GM23338 (cell line): ENCODE measurements at regions not wholly inside any gene's neighbourhood (a gene's known extent, or its start where the extent isn't known, plus 50 kb on each side); places are given as distances from the start of the nearest gene placed in this dataset.

Experiments
- ATAC-seq: fragments of 200-7000 bp; cut with Tn5 transposase; 3 replicates; pipeline ENCODE4 v1.9.1; 2020
- DNase-seq: peaks from one replicate; pipeline ENCODE4 v3.0.0-alpha.2; 2015; ENCODE audit warnings: low spot score
- H2AFZ ChIP-seq: fragments of 200-600 bp; sonication (generic); 2 replicates; pipeline ENCODE4 v1.8.0; 2016; ENCODE audit warnings: antibody characterized with exemption, mild to moderate bottlenecking, moderate library complexity
- H3F3A ChIP-seq: fragments of 200-600 bp; sonication (generic); replicated peaks from 2 replicates; pipeline ENCODE4 v1.8.0; 2017; ENCODE audit warnings: antibody characterized with exemption, mixed run types, low read depth
- H3K27ac ChIP-seq: fragments of 200-600 bp; sonication (generic); 2 replicates; pipeline ENCODE4 v1.6.1; 2016; ENCODE audit warnings: low read depth
- H3K27me3 ChIP-seq: fragments of 200-600 bp; sonication (generic); 2 replicates; pipeline ENCODE4 v1.8.0; 2016; ENCODE audit warnings: mild to moderate bottlenecking, mixed run types, moderate library complexity; ENCODE audit not compliant: insufficient read depth
- H3K36me3 ChIP-seq: fragments of 200-600 bp; sonication (generic); 2 replicates; pipeline ENCODE4 v1.8.0; 2016; ENCODE audit warnings: mild to moderate bottlenecking; ENCODE audit not compliant: insufficient read depth
- H3K4me1 ChIP-seq: fragments of 200-600 bp; sonication (generic); 2 replicates; pipeline ENCODE4 v1.8.0; 2016; ENCODE audit warnings: mild to moderate bottlenecking, moderate library complexity; ENCODE audit not compliant: insufficient read depth
- H3K4me2 ChIP-seq: fragments of 200-600 bp; sonication (generic); 2 replicates; pipeline ENCODE4 v1.7.1; 2017; ENCODE audit warnings: mixed run types
- H3K4me3 ChIP-seq: fragments of 200-600 bp; sonication (generic); 2 replicates; pipeline ENCODE4 v1.6.1; 2016; ENCODE audit warnings: mixed run types
- H3K79me2 ChIP-seq: fragments of 200-600 bp; sonication (generic); replicated peaks from 2 replicates; pipeline ENCODE4 v1.8.0; 2017; ENCODE audit warnings: mild to moderate bottlenecking; ENCODE audit not compliant: insufficient read depth
- H3K9me2 ChIP-seq: fragments of 200-600 bp; sonication (generic); 2 replicates; pipeline ENCODE4 v1.8.0; 2017; ENCODE audit not compliant: insufficient read depth
- H4K20me1 ChIP-seq: fragments of 200-600 bp; sonication (generic); replicated peaks from 2 replicates; pipeline ENCODE4 v1.8.0; 2017; ENCODE audit warnings: mild to moderate bottlenecking; ENCODE audit not compliant: insufficient read depth
- H3K27ac Mint-ChIP-seq: 2 replicates; pipeline ENCODE4 v1.8.0; 2020; ENCODE audit warnings: inconsistent platforms, mild to moderate bottlenecking, moderate library complexity, mixed read lengths
- H3K27me3 Mint-ChIP-seq: 3 replicates; pipeline ENCODE4 v1.8.0; 2022; ENCODE audit warnings: low read depth, mild to moderate bottlenecking, moderate library complexity, mixed read lengths, inconsistent platforms; ENCODE audit not compliant: insufficient read depth, poor library complexity
- H3K36me3 Mint-ChIP-seq: 3 replicates; pipeline ENCODE4 v1.8.0; 2021; ENCODE audit warnings: low read depth, mild to moderate bottlenecking, inconsistent platforms, moderate library complexity, mixed read lengths
- H3K4me1 Mint-ChIP-seq: 3 replicates; pipeline ENCODE4 v1.8.0; 2020; ENCODE audit warnings: mild to moderate bottlenecking, inconsistent platforms, mixed read lengths
- H3K4me3 Mint-ChIP-seq: 3 replicates; pipeline ENCODE4 v1.8.0; 2021; ENCODE audit warnings: moderate library complexity, mild to moderate bottlenecking, inconsistent platforms, mixed read lengths
- H3K9me3 Mint-ChIP-seq: 3 replicates; pipeline ENCODE4 v1.8.0; 2020; ENCODE audit warnings: moderate library complexity, mild to moderate bottlenecking, inconsistent platforms, mixed read lengths
- CREB1 ChIP-seq: fragments of 250-450 bp; sonication (Bioruptor Pico); IDR thresholded peaks from 2 replicates; pipeline ENCODE4 v1.5.0; 2020; ENCODE audit warnings: low read depth, mild to moderate bottlenecking, moderate library complexity
- EZH2 ChIP-seq: fragments of 200-600 bp; sonication (generic); IDR thresholded peaks from one replicate; pipeline ENCODE4 v1.8.0; 2017; ENCODE audit warnings: antibody characterized with exemption, mild to moderate bottlenecking, low read depth; ENCODE audit not compliant: unreplicated experiment
- EZH2phosphoT487 ChIP-seq: fragments of 200-600 bp; sonication (generic); IDR thresholded peaks from one replicate; pipeline ENCODE4 v1.8.1; 2018; ENCODE audit warnings: antibody characterized with exemption; ENCODE audit not compliant: unreplicated experiment
- JUNB ChIP-seq: IDR thresholded peaks from one replicate; pipeline ENCODE4 v1.6.1; 2016; ENCODE audit warnings: antibody characterized with exemption; ENCODE audit not compliant: unreplicated experiment
- NANOG ChIP-seq: IDR thresholded peaks from 2 replicates; pipeline ENCODE4 v1.6.1; 2016; ENCODE audit warnings: antibody characterized with exemption, borderline replicate concordance
- POLR2AphosphoS5 ChIP-seq: IDR thresholded peaks from 2 replicates; pipeline ENCODE4 v1.6.1; 2016; ENCODE audit warnings: antibody characterized with exemption, low read depth
- STAT1 ChIP-seq: IDR thresholded peaks from one replicate; pipeline ENCODE4 v1.6.1; 2016; ENCODE audit warnings: antibody characterized with exemption; ENCODE audit not compliant: unreplicated experiment
- ZNF114 ChIP-seq: fragments of 250-450 bp; sonication (Bioruptor Pico); IDR thresholded peaks from 2 replicates; pipeline ENCODE4 v1.5.0; 2020; ENCODE audit warnings: mild to moderate bottlenecking, moderate library complexity
- ZNF331 ChIP-seq: fragments of 250-450 bp; sonication (Bioruptor Pico); IDR thresholded peaks from 2 replicates; pipeline ENCODE4 v1.5.0; 2020; ENCODE audit warnings: low read depth, mild to moderate bottlenecking, moderate library complexity
- TF ChIP-seq, protein P1 (sequence below), 2 experiments: fragments of 200-600 bp in 1 of 2; sonication (generic) in 1 of 2; conservative IDR thresholded peaks; 2 replicates each; pipeline versions ENCODE4 v1.5.1 to v1.6.1; 2016 to 2017; ENCODE audit warnings: antibody characterized with exemption in 2 of 2, low read depth in 2 of 2, mild to moderate bottlenecking in 2 of 2, moderate library complexity in 1 of 2
- TF ChIP-seq, protein P2 (sequence below): IDR thresholded peaks from 2 replicates; pipeline ENCODE4 v1.6.1; 2016; ENCODE audit warnings: antibody characterized with exemption
- TF ChIP-seq, protein P3 (sequence below): IDR thresholded peaks from one replicate; pipeline ENCODE4 v1.6.1; 2018; ENCODE audit warnings: antibody characterized with exemption; ENCODE audit not compliant: unreplicated experiment
- TF ChIP-seq, protein P4 (sequence below): fragments of 250-450 bp; sonication (Bioruptor Pico); IDR thresholded peaks from 2 replicates; pipeline ENCODE4 v1.5.0; 2020; ENCODE audit warnings: mild to moderate bottlenecking, moderate library complexity

DNA sequence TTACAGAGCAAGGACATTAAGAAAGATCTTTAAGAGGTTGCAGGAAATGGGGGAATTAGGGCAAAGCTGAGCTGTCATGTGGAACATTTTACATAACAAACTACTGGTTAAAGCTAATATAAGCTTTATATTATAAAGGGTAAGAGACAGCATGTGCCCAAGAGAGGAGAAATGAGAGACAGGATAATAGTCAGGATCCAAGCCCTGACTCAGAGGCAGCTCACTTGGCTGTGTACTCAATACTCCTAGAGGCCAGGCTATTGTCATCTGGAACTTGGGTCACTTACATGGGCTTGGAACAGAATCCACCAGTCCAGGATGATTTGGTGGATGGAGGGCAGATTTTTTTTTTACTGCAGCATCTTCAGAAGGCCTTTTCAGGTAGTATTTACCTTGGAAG lies 418.6 kb upstream of the ZMIZ1 start:
- Mint-ChIP-seq H3K27me3 (no peaks in the 10 kb centered on the region), H3K36me3 (no peaks in the 10 kb centered on the region), H3K4me1 (no peaks in the 10 kb centered on the region; the same call in 1 of the 3 replicates), H3K27ac (no peak overlapping the region), H3K4me3 (no peak overlapping the region), H3K9me3 (peaks cover under 1% of the 10 kb centered on the region; the same call in 2 of the 3 replicates)
- Histone ChIP-seq H4K20me1 (no peaks in the 10 kb centered on the region), H3F3A (no peaks in the 10 kb centered on the region), H3K4me3 (no peak overlapping the region), H3K27me3 (no peaks in the 10 kb centered on the region), H3K27ac (no peak overlapping the region), H3K4me1 (no peaks in the 10 kb centered on the region), H3K36me3 (no peaks in the 10 kb centered on the region), H3K4me2 (no peak overlapping the region), H3K79me2 (no peaks in the 10 kb centered on the region), H2AFZ (peak overlapping the region; percentile 38; the same call in 1 of the 2 replicates), H3K9me2 (peaks cover 6% of the 10 kb centered on the region; the same call in 1 of the 2 replicates)
- no peak for TF ChIP-seq ZNF114 (CRISPR knock-in tag)
- no peak for TF ChIP-seq NANOG
- TF ChIP-seq, protein P1, sequence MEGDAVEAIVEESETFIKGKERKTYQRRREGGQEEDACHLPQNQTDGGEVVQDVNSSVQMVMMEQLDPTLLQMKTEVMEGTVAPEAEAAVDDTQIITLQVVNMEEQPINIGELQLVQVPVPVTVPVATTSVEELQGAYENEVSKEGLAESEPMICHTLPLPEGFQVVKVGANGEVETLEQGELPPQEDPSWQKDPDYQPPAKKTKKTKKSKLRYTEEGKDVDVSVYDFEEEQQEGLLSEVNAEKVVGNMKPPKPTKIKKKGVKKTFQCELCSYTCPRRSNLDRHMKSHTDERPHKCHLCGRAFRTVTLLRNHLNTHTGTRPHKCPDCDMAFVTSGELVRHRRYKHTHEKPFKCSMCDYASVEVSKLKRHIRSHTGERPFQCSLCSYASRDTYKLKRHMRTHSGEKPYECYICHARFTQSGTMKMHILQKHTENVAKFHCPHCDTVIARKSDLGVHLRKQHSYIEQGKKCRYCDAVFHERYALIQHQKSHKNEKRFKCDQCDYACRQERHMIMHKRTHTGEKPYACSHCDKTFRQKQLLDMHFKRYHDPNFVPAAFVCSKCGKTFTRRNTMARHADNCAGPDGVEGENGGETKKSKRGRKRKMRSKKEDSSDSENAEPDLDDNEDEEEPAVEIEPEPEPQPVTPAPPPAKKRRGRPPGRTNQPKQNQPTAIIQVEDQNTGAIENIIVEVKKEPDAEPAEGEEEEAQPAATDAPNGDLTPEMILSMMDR (conservative IDR thresholded peaks at IDR 0.05; ENCODE audit: low read depth in 2 of 2) = no peak
- TF ChIP-seq, protein P2, sequence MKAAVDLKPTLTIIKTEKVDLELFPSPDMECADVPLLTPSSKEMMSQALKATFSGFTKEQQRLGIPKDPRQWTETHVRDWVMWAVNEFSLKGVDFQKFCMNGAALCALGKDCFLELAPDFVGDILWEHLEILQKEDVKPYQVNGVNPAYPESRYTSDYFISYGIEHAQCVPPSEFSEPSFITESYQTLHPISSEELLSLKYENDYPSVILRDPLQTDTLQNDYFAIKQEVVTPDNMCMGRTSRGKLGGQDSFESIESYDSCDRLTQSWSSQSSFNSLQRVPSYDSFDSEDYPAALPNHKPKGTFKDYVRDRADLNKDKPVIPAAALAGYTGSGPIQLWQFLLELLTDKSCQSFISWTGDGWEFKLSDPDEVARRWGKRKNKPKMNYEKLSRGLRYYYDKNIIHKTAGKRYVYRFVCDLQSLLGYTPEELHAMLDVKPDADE = no peak
- no peak for TF ChIP-seq JUNB
- no peak for TF ChIP-seq CREB1 (CRISPR knock-in tag)
- TF ChIP-seq STAT1 = no peak
- TF ChIP-seq, protein P3, sequence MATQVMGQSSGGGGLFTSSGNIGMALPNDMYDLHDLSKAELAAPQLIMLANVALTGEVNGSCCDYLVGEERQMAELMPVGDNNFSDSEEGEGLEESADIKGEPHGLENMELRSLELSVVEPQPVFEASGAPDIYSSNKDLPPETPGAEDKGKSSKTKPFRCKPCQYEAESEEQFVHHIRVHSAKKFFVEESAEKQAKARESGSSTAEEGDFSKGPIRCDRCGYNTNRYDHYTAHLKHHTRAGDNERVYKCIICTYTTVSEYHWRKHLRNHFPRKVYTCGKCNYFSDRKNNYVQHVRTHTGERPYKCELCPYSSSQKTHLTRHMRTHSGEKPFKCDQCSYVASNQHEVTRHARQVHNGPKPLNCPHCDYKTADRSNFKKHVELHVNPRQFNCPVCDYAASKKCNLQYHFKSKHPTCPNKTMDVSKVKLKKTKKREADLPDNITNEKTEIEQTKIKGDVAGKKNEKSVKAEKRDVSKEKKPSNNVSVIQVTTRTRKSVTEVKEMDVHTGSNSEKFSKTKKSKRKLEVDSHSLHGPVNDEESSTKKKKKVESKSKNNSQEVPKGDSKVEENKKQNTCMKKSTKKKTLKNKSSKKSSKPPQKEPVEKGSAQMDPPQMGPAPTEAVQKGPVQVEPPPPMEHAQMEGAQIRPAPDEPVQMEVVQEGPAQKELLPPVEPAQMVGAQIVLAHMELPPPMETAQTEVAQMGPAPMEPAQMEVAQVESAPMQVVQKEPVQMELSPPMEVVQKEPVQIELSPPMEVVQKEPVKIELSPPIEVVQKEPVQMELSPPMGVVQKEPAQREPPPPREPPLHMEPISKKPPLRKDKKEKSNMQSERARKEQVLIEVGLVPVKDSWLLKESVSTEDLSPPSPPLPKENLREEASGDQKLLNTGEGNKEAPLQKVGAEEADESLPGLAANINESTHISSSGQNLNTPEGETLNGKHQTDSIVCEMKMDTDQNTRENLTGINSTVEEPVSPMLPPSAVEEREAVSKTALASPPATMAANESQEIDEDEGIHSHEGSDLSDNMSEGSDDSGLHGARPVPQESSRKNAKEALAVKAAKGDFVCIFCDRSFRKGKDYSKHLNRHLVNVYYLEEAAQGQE = no peak
- no peak for TF ChIP-seq ZNF331 (CRISPR knock-in tag)
- TF ChIP-seq, protein P4, sequence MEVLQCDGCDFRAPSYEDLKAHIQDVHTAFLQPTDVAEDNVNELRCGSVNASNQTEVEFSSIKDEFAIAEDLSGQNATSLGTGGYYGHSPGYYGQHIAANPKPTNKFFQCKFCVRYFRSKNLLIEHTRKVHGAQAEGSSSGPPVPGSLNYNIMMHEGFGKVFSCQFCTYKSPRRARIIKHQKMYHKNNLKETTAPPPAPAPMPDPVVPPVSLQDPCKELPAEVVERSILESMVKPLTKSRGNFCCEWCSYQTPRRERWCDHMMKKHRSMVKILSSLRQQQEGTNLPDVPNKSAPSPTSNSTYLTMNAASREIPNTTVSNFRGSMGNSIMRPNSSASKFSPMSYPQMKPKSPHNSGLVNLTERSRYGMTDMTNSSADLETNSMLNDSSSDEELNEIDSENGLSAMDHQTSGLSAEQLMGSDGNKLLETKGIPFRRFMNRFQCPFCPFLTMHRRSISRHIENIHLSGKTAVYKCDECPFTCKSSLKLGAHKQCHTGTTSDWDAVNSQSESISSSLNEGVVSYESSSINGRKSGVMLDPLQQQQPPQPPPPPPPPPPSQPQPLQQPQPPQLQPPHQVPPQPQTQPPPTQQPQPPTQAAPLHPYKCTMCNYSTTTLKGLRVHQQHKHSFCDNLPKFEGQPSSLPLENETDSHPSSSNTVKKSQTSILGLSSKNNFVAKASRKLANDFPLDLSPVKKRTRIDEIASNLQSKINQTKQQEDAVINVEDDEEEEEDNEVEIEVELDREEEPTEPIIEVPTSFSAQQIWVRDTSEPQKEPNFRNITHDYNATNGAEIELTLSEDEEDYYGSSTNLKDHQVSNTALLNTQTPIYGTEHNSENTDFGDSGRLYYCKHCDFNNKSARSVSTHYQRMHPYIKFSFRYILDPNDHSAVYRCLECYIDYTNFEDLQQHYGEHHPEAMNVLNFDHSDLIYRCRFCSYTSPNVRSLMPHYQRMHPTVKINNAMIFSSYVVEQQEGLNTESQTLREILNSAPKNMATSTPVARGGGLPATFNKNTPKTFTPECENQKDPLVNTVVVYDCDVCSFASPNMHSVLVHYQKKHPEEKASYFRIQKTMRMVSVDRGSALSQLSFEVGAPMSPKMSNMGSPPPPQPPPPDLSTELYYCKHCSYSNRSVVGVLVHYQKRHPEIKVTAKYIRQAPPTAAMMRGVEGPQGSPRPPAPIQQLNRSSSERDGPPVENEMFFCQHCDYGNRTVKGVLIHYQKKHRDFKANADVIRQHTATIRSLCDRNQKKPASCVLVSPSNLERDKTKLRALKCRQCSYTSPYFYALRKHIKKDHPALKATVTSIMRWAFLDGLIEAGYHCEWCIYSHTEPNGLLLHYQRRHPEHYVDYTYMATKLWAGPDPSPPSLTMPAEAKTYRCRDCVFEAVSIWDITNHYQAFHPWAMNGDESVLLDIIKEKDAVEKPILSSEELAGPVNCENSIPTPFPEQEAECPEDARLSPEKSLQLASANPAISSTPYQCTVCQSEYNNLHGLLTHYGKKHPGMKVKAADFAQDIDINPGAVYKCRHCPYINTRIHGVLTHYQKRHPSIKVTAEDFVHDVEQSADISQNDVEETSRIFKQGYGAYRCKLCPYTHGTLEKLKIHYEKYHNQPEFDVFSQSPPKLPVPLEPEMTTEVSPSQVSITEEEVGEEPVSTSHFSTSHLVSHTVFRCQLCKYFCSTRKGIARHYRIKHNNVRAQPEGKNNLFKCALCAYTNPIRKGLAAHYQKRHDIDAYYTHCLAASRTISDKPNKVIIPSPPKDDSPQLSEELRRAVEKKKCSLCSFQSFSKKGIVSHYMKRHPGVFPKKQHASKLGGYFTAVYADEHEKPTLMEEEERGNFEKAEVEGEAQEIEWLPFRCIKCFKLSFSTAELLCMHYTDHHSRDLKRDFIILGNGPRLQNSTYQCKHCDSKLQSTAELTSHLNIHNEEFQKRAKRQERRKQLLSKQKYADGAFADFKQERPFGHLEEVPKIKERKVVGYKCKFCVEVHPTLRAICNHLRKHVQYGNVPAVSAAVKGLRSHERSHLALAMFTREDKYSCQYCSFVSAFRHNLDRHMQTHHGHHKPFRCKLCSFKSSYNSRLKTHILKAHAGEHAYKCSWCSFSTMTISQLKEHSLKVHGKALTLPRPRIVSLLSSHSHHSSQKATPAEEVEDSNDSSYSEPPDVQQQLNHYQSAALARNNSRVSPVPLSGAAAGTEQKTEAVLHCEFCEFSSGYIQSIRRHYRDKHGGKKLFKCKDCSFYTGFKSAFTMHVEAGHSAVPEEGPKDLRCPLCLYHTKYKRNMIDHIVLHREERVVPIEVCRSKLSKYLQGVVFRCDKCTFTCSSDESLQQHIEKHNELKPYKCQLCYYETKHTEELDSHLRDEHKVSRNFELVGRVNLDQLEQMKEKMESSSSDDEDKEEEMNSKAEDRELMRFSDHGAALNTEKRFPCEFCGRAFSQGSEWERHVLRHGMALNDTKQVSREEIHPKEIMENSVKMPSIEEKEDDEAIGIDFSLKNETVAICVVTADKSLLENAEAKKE = no peak
- TF ChIP-seq EZH2 = no peak
- TF ChIP-seq EZH2phosphoT487 = no peak
- TF ChIP-seq POLR2AphosphoS5 = no peak
- ATAC-seq (no peak), DNase-seq (no peak)
